ENCODE measurements at regions not wholly inside any gene's neighbourhood (a gene's known extent, or its start where the extent isn't known, plus 50 kb on each side); places are given as distances from the start of the nearest gene placed in this dataset.

DNA sequence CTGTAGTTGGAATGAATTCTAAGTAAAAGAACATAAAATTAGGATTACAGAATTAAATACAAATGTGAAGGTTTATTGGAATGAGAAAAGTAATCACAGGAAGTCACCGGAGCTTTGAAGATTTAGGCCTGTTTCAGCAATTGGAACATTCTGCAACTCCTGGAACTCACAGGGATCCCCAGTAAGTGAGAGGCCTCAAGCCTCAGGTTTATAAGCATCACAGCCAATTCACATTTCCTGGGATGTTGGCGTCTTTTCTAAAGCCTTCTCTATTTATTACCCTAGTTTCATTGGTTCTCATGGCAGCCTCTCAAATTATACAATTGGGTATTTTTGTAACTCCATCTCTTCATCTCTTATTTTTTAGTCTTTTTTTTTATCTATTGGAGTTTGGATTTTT is 90.4 kb upstream of the HIVEP1 start:
- TF ChIP-seq, protein P1, sequence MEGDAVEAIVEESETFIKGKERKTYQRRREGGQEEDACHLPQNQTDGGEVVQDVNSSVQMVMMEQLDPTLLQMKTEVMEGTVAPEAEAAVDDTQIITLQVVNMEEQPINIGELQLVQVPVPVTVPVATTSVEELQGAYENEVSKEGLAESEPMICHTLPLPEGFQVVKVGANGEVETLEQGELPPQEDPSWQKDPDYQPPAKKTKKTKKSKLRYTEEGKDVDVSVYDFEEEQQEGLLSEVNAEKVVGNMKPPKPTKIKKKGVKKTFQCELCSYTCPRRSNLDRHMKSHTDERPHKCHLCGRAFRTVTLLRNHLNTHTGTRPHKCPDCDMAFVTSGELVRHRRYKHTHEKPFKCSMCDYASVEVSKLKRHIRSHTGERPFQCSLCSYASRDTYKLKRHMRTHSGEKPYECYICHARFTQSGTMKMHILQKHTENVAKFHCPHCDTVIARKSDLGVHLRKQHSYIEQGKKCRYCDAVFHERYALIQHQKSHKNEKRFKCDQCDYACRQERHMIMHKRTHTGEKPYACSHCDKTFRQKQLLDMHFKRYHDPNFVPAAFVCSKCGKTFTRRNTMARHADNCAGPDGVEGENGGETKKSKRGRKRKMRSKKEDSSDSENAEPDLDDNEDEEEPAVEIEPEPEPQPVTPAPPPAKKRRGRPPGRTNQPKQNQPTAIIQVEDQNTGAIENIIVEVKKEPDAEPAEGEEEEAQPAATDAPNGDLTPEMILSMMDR (optimal IDR thresholded peaks at IDR 0.05 in 1 of 3, IDR thresholded peaks at IDR 0.05 in 1 of 3, conservative IDR thresholded peaks at IDR 0.05 in 1 of 3; ENCODE audit: extremely low read depth in 1 of 3, insufficient read depth in 2 of 3, low read length in 3 of 3): no peak
- no peak for TF ChIP-seq EZH2 (IDR thresholded peaks at IDR 0.05; ENCODE audit: low read length)
